GM19468 (cell line): ENCODE measurements at regions not wholly inside any gene's neighbourhood (a gene's known extent, or its start where the extent isn't known, plus 50 kb on each side); places are given as distances from the start of the nearest gene placed in this dataset.

Experiments used
- ATAC-seq: cut with Tn5 transposase; IDR thresholded peaks from one replicate; pipeline ENCODE4 v1.9.1; 2021; ENCODE audit warnings: mild to moderate bottlenecking, moderate library complexity, moderate number of reproducible peaks; ENCODE audit not compliant: unreplicated experiment; ENCODE audit errors: extremely low read depth

GRCh38 chr3:110749006-110749405 is 322.6 kb upstream of the NECTIN3 start:
- no peak for ATAC-seq

DNA sequence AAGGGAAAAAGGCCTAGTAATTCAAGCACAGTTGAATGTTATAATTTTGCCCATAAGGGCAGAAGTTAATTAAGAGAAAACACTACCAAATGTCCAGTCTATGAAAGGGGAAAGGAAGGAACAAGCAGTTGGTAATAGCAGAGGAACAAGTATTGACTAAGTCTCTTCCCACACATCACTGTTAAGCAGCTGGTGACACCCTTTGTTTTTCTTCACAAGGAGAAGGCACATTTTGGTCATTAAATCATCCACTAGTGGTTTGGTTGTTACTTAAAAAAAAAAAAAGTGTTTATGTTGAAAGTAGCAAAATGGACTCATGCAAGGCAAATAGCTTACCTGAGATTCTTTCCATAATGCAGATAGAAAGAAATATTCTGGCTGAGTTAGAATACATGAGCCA is 321.4 kb upstream of the NECTIN3 start:
- no peak for ATAC-seq

- ATAC-seq = no peak
These were observed 319.3 kb upstream of the NECTIN3 start for GRCh38 chr3:110752307-110752706.

DNA sequence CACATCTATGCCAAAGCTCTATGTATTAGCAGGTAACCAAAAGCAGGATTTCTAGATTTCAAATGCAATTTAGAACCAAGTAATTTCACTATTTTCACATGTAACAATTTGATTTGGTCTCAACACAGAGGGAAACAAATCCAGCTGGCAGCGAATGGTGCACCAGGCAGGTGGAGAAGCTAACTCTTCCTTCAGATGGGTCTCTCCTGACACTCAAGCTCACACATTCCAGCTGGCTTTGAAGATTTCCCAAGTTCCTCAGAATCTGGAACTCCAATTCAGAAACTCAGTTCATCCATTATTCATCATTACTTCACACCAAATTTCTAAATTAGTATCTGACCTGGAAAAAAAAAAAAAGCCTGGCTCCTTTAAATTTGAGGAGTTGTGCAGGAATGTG is 318.1 kb upstream of the NECTIN3 start:
- no peak for ATAC-seq

DNA sequence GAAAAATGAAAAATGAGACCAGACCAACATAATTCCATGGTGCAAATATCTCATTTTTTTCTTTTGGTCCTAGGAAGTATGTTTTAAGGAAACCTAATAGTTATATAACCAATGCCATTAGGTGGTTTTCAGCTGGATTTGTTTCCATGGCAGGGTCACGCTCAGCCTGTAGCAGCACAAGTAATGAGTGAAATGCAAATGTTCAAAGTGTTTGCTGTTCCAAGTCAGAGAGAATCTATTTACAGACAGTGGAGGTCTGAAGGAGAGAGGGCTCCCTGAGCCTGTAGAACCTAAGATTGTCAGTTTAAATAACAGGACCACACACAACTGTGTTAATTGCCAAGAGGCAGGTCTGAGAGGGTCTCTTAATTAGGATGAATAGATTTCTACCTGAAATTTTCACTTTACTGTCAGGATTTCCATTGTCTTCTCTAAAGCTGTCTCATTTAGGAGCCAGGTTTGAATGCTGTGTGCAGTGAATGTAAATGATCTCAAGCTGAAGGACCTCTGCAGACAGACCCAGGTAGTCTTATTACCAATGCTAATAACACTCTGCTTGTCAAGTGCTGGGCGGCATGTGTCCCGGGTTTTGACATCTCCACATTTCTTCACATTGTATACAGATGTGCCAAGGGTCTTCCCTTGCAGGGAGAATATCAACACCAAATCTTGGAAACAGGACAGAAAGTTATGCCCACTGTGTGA is 317.3 kb upstream of the NECTIN3 start:
- ATAC-seq = no peak

DNA sequence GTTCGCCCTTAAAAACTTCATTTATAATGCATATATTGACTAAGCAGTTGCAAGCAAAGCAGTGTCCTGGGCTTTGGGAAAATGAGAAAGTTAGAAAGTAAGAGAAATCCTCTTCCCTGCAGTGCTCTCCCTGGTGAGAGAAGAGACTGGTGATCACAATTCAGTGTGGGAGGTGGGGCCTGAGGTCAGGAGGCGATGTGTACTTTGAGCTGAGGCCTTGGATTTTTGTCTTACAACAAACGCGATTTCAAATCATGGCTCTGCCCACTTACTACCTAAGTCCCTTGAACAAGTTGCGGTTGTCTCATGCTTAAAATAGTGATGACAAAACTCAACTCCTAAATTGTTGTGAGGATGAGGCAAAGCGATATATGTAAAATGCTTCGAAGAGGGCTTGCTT is 316.3 kb upstream of the NECTIN3 start:
- ATAC-seq = no peak

DNA sequence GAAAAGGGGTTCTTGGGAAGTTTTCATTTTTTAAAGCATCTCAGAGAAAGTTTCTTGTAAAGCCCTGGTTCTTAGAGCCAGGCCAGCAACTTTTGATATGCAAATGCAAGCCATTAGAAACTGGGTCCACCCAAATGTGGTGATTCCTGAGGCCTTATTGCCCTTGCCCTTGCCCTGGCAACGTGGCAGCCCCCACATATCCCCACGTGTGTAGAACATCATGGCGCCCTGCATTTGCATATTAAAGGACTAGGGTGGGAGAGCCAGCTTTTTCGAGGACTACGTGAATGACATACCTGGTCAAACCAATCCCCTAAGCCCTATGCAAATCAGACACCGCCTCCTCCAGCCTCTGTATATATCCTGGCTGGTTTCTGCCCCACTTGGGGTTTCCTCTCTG is 314.9 kb upstream of the NECTIN3 start:
- ATAC-seq = no peak

GRCh38 chr3:110758208-110758607 is 313.4 kb upstream of the NECTIN3 start:
- no peak for ATAC-seq

GRCh38 chr3:110767156-110767555 is 304.5 kb upstream of the NECTIN3 start:
- ATAC-seq = no peak

GRCh38 chr3:110767838-110768237 is 303.8 kb upstream of the NECTIN3 start:
- ATAC-seq = no peak

- ATAC-seq = no peak
These were observed 298.1 kb upstream of the NECTIN3 start for GRCh38 chr3:110773413-110773954.

- ATAC-seq = no peak
These were observed 296.9 kb upstream of the NECTIN3 start for GRCh38 chr3:110774496-110775265.

DNA sequence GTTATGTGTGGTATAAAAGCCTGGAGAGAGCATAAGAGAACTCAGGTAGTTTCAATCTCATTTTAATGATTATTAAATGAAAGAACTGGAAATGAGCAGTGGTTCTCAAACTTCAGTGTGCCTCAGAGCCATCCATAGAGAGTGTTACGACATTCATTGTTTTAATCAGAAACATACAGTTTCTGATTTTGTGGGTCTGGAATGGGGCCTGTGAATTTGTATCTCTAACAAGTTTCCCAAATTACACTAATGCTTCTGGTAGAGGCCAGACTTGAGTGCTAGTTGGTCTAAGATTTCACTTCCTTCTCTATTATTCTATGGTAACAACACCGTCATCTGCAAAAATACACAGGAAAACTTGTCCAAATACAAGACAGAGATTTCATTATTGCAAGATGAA is 292.0 kb upstream of the NECTIN3 start:
- no peak for ATAC-seq

DNA sequence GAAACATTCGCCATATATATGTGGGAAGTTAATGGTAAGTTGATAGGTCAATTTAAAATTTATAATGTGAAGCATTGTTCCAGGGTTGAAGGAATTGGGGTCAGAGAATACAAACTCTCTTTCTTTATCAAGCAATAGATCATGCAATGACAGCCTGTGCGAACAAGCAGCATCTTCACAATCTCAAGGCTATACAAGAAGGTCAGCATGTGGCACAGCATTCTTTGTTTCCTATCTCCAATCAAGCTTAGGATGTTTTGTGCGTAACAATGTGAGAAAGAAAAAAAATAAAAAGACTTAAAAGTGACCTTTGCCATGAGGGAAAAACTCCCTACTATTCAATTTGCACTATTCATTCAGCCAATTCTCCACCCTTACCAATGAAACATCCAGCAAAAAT is 288.1 kb upstream of the NECTIN3 start:
- ATAC-seq = no peak

GRCh38 chr3:110788794-110789193 is 282.8 kb upstream of the NECTIN3 start:
- no peak for ATAC-seq

DNA sequence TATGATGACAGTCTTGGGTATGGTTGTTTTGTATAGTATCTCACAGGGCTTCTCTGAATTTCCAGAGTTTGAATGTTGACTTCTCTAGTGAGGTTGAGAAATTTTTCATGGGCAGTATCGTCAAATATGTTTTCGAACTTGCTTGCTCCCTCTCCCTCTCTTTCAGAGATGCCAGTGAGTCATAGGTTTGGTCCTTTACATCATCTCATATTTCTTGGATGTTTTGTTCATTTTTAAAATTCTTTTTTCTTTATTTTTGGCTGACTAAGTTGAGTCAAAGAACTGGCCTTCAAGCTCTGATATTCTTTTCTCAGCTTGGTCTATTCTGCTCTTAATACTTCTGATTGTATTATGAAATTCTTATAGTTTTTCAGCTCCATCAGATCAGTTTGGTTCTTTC is 282.3 kb upstream of the NECTIN3 start:
- ATAC-seq = no peak

DNA sequence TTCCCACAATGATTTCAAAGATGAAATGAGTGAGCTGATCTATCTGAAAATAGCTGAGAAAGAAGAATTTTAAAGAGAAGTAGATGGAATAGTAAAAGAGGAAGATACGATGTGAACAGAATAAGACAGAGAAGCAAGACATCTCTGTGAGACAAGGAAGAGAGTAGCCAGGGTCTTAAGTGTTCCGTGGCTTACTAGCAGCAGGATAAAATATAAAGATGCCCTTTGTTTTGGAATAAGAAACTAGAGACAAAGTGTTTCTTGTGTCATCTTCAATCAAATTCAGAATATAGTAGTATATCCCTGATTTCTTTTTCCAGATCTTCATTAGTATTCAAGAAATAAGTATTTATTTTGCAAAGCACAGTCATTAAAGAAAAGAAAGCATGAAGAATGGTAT is 281.0 kb upstream of the NECTIN3 start:
- ATAC-seq = no peak

DNA sequence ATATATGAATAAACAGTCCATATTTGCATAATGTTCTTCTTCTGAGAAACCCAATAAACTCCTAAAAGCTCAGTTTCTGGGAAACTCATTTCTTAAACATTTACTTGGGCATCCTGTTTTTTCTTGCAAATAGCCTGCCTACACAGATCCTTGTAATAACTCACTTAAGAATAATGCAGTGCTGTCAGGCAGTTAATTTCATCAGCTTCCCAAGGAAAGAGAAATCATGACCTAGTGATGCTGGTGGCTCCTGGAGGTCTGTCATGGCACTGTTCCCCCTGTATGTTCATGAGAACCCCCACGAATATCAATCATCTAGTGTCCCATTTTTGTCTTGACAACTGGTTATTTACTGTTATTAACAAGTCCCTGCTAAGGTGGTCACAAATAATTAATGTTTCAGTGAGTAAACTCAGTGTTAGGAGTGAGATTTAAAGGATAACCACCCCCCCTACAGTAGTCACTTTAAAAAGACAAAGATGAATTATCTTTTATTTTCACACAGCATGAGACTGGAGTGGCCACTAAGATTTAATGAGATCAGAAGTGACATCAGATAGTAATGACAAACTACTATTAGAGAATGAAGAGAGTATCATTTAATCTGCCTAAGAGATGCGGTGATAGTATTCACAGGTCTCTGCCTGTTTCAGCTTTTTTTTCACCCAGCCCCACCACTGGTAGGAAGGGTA is 279.5 kb upstream of the NECTIN3 start:
- no peak for ATAC-seq

- ATAC-seq = no peak
These were observed 278.0 kb upstream of the NECTIN3 start for GRCh38 chr3:110793611-110794010.

- no peak for ATAC-seq
These were observed 276.5 kb upstream of the NECTIN3 start for GRCh38 chr3:110795163-110795562.

GRCh38 chr3:110799271-110799670 is 272.3 kb upstream of the NECTIN3 start:
- ATAC-seq = no peak
